Gastrocnemius medialis (tissue), 4 donors: ENCODE measurements at regions not wholly inside any gene's neighbourhood (a gene's known extent, or its start where the extent isn't known, plus 50 kb on each side); places are given as distances from the start of the nearest gene placed in this dataset.

Experiments used
- ATAC-seq, 2 donors: fragments of 150-250 bp; one replicate each; pipeline ENCODE4 v1.9.1; 2016
- DNase-seq, 2 donors: peaks; one replicate each; pipeline ENCODE4 v3.0.0-alpha.2; 2019
- H3K27ac ChIP-seq, 4 donors: fragments of 200-600 bp; sonication (generic); 1 replicate in 1 of 4; 2 replicates in 3 of 4; pipeline ENCODE4 v1.5.1; 2016 to 2018; ENCODE audit warnings: mild to moderate bottlenecking in 2 of 4, moderate library complexity in 1 of 4
- H3K27me3 ChIP-seq, 3 donors: fragments of 200-600 bp; sonication (generic) in 2 of 3; 1 replicate in 1 of 3; 2 replicates in 2 of 3; pipeline versions ENCODE4 v1.5.1 to v1.6.0; 2016 to 2019; ENCODE audit warnings: mild to moderate bottlenecking in 1 of 3, moderate library complexity in 1 of 3
- H3K36me3 ChIP-seq, 2 donors: fragments of 200-600 bp; sonication (generic) in 1 of 2; one replicate each; pipeline ENCODE4 v1.5.1; 2017 to 2018
- H3K4me1 ChIP-seq, 2 donors: fragments of 200-600 bp; sonication (generic) in 1 of 2; one replicate each; pipeline ENCODE4 v1.5.1; 2016 to 2017; ENCODE audit warnings: mild to moderate bottlenecking in 2 of 2
- H3K4me3 ChIP-seq, 4 donors: fragments of 200-600 bp; sonication (generic) in 3 of 4; 1 replicate in 1 of 4; 2 replicates in 3 of 4; pipeline ENCODE4 v1.5.1; 2016 to 2019; ENCODE audit warnings: mild to moderate bottlenecking in 2 of 4
- H3K9me3 ChIP-seq, 3 donors: fragments of 200-600 bp; sonication (generic) in 2 of 3; 1 replicate in 1 of 3; 2 replicates in 2 of 3; pipeline ENCODE4 v1.5.1; 2016 to 2019
- POLR2A ChIP-seq, 2 donors: fragments of 450-650 bp; IDR thresholded peaks; one replicate each; pipeline ENCODE4 v1.6.1; 2017; ENCODE audit warnings: antibody characterized with exemption in 2 of 2, mild to moderate bottlenecking in 2 of 2, moderate library complexity in 2 of 2
- in situ Hi-C, 4 donors: fragments of 200-750 bp; cut with MboI; loops; one replicate each; pipeline versions ENCODE4 v1.15.0 to v1.8.0; 2017; ENCODE audit warnings: low sequenced_read_pairs in 4 of 4
- intact Hi-C: fragments of 100-400 bp; cut with DNase I; formaldehyde crosslinking; loops from one replicate; pipeline ENCODE4 v1.15.1; 2023; ENCODE audit warnings: low total_unique reads
- TF ChIP-seq, protein P1 (sequence below), 5 experiments: fragments of 450-650 bp in 3 of 5; fragments of 200-600 bp in 2 of 5; sonication (generic) in 2 of 5; IDR thresholded peaks in 4 of 5; conservative IDR thresholded peaks in 1 of 5; 1 replicate in 4 of 5; 2 replicates in 1 of 5; pipeline ENCODE4 v1.5.1; 2016 to 2019; ENCODE audit warnings: antibody characterized with exemption in 5 of 5, mild to moderate bottlenecking in 3 of 5, moderate library complexity in 3 of 5

DNA sequence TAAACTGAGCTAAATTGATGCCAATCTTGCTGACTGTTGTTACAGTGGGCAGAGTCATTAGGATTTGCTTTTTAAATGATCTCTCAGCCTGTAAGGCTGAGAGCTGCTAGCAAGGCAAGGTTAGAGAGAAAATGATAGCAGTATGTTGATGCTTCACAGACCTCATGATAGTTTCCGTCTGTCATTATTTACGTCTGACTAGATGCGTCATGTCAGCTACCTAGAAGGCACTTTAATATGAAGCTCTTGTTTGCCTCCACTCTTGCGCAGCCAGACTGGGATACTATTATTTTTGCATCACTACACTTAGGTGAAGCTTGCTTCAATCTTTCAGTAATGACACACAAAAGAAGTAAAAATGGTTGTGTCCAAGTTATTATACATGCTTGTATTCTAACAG lies 313.8 kb downstream of the LNPK start:
- Histone ChIP-seq H3K27me3 (peaks cover 0 to 16% (median 10%) of the 10 kb centered on the region in 3 donors), H3K36me3 (no peaks in the 10 kb centered on the region), H3K9me3 (no peaks in the 10 kb centered on the region), H3K4me1 (no peaks in the 10 kb centered on the region), H3K4me3 (no peak overlapping the region), H3K27ac (no peak overlapping the region)
- ATAC-seq (no peak), DNase-seq (no peak)
- TF ChIP-seq, protein P1, sequence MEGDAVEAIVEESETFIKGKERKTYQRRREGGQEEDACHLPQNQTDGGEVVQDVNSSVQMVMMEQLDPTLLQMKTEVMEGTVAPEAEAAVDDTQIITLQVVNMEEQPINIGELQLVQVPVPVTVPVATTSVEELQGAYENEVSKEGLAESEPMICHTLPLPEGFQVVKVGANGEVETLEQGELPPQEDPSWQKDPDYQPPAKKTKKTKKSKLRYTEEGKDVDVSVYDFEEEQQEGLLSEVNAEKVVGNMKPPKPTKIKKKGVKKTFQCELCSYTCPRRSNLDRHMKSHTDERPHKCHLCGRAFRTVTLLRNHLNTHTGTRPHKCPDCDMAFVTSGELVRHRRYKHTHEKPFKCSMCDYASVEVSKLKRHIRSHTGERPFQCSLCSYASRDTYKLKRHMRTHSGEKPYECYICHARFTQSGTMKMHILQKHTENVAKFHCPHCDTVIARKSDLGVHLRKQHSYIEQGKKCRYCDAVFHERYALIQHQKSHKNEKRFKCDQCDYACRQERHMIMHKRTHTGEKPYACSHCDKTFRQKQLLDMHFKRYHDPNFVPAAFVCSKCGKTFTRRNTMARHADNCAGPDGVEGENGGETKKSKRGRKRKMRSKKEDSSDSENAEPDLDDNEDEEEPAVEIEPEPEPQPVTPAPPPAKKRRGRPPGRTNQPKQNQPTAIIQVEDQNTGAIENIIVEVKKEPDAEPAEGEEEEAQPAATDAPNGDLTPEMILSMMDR (IDR thresholded peaks at IDR 0.05 in 4 of 5, conservative IDR thresholded peaks at IDR 0.05 in 1 of 5): no peak
- TF ChIP-seq POLR2A (IDR thresholded peaks at IDR 0.05): no peak
- in situ Hi-C loops: loop anchor here (5.0 to 10.0 kb wide), 3 partner anchors 387 to 409 kb away; partner anchors contain the start of genes HOXD12 (in 2 of the 4) and HOXD13 (in 1 of the 4)
- intact Hi-C loops: no loop called here

- Histone ChIP-seq H3K27me3 (peaks cover 0 to 17% (median 16%) of the 10 kb centered on the region in 3 donors), H3K36me3 (no peaks in the 10 kb centered on the region), H3K4me3 (no peak overlapping the region), H3K9me3 (no peaks in the 10 kb centered on the region), H3K27ac (no peak overlapping the region), H3K4me1 (no peaks in the 10 kb centered on the region)
- no peak for TF ChIP-seq POLR2A (IDR thresholded peaks at IDR 0.05)
- TF ChIP-seq, protein P1 (IDR thresholded peaks at IDR 0.05 in 4 of 5, conservative IDR thresholded peaks at IDR 0.05 in 1 of 5): no peak
- DNase-seq (no peak), ATAC-seq (no peak)
- in situ Hi-C loops (loop anchor here (5.0 to 10.0 kb wide), 3 partner anchors 387 to 410 kb away; partner anchors contain the start of genes HOXD12 (in 2 of the 4) and HOXD13 (in 1 of the 4)), intact Hi-C loops (no loop called here)
Observed at GRCh38 chr2:175687465-175687864, 314.6 kb downstream of the LNPK start.

DNA sequence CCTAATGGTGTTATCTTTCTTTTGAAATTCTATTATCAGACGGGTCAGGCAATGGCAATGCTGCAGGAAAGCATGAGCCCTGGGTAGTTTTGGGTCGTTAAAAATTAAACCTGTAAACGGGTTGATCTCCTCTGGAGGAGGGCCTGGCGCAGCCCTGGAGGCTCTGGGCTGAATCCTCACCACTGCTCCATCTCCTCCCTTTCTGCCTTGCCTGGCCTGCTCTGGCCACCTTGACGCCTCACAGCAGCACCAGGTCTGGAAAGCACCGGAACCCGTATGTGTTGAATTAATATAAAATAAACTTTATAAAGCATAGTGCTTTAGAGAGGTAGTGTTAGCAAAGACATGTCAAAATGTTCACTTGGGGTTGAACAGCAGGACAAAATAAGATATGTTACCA lies 316.1 kb downstream of the LNPK start:
- Histone ChIP-seq H3K27me3 (peaks cover 0 to 17% (median 16%) of the 10 kb centered on the region in 3 donors), H3K4me3 (no peak overlapping the region), H3K36me3 (no peaks in the 10 kb centered on the region), H3K4me1 (no peaks in the 10 kb centered on the region), H3K9me3 (no peaks in the 10 kb centered on the region), H3K27ac (no peak overlapping the region)
- in situ Hi-C loops: loop anchor here (5.0 to 10.0 kb wide), 3 partner anchors 389 to 411 kb away; partner anchors contain the start of genes HOXD12 (in 2 of the 4) and HOXD13 (in 1 of the 4)
- TF ChIP-seq, protein P1 (IDR thresholded peaks at IDR 0.05 in 4 of 5, conservative IDR thresholded peaks at IDR 0.05 in 1 of 5): no peak
- TF ChIP-seq POLR2A (IDR thresholded peaks at IDR 0.05): no peak
- no peak for DNase-seq
- intact Hi-C loops: no loop called here
- no peak for ATAC-seq

DNA sequence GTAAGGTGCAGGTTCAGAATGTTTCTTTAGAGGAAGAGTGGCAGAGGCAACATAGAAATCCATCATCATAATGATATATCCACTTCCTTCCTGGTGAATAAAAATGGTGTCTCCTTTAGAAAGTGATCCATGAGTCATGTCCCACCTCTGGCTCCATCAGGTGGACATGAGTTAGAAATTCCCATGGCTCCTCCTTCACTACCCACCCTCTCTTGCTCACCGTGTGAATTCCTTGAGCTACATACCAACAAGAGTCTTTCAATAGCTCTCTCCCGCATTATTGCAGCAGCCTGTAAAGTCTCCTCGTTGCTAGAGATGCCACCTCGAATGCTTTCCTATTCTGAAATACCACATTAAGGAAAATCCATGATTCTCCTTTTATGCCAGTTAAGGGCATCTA lies 317.6 kb downstream of the LNPK start:
- Histone ChIP-seq H3K27ac (no peak overlapping the region), H3K4me3 (no peak overlapping the region), H3K27me3 (peaks cover 0 to 17% (median 16%) of the 10 kb centered on the region in 3 donors), H3K9me3 (no peaks in the 10 kb centered on the region), H3K36me3 (no peaks in the 10 kb centered on the region), H3K4me1 (no peaks in the 10 kb centered on the region)
- in situ Hi-C loops: loop anchor here in 3 of 4 donors (10.0 kb wide), 2 partner anchors 390 to 410 kb away; partner anchors contain the start of genes HOXD12 (in 1 of the 3) and HOXD13 (in 1 of the 3)
- intact Hi-C loops: no loop called here
- TF ChIP-seq, protein P1 (IDR thresholded peaks at IDR 0.05 in 4 of 5, conservative IDR thresholded peaks at IDR 0.05 in 1 of 5): no peak
- no peak for TF ChIP-seq POLR2A (IDR thresholded peaks at IDR 0.05)
- ATAC-seq: no peak
- no peak for DNase-seq
